ENCODE measurements at regions not wholly inside any gene's neighbourhood (a gene's known extent, or its start where the extent isn't known, plus 50 kb on each side); places are given as distances from the start of the nearest gene placed in this dataset.

DNA sequence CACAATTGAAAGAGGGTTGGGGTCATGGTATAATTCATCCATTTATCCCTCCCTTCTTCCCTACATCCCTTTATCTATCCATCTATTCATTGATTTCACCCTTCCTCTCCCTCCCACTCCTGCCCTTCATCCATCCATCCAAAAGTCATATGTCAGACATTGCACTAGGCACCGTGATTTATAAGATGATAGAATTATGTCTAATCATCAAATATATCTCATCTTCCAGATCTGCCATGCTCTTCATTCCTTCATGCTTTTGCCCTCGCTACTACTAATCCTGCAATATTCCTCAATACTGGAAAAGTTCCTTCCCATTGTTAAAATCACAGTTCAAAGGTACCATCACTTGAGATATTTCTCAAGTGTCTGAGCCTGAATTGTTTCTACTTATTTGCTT lies 335.2 kb upstream of the CDH11 start:
- TF ChIP-seq, protein P1, sequence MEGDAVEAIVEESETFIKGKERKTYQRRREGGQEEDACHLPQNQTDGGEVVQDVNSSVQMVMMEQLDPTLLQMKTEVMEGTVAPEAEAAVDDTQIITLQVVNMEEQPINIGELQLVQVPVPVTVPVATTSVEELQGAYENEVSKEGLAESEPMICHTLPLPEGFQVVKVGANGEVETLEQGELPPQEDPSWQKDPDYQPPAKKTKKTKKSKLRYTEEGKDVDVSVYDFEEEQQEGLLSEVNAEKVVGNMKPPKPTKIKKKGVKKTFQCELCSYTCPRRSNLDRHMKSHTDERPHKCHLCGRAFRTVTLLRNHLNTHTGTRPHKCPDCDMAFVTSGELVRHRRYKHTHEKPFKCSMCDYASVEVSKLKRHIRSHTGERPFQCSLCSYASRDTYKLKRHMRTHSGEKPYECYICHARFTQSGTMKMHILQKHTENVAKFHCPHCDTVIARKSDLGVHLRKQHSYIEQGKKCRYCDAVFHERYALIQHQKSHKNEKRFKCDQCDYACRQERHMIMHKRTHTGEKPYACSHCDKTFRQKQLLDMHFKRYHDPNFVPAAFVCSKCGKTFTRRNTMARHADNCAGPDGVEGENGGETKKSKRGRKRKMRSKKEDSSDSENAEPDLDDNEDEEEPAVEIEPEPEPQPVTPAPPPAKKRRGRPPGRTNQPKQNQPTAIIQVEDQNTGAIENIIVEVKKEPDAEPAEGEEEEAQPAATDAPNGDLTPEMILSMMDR (IDR thresholded peaks at IDR 0.05) = no peak

DNA sequence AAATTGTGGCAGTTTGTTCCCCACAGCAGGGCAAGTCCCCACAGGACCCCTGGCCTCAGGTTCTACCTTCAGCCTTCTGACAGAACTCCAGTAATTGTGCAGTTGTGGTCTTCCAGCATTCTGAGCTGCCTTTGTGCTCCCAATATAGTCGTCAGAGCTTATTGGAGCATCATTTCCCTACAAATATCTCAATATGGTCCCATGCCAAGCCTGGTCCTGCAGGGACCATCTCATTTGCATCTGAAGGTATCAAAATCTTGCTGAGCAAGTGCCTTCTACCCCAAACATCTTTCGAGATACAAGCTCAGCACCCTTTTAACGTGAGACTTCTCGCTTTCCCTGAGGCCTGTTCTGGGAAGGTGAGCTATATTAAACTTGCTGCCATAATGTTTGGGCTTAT lies 333.9 kb upstream of the CDH11 start:
- TF ChIP-seq, protein P1 (IDR thresholded peaks at IDR 0.05) = no peak

DNA sequence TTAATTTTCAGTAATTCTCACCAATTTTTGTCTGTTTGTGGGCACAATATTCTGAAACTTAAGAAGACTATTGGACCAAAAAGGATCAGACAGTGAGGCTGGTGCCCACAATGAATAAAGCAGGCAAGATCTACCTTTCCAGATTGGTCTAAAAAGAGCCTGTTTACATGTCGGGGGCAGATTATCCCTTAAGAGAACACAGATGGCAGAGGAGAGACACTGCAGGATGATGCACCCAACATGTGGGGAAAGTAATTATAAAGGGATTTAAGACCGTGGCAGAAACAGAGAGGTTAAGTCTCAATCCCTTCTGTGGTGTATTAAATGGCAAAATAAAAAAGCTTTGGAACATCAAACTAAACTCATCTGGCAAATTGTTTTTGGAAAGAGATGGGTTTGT lies 331.8 kb upstream of the CDH11 start:
- TF ChIP-seq, protein P1 (IDR thresholded peaks at IDR 0.05) = no peak

DNA sequence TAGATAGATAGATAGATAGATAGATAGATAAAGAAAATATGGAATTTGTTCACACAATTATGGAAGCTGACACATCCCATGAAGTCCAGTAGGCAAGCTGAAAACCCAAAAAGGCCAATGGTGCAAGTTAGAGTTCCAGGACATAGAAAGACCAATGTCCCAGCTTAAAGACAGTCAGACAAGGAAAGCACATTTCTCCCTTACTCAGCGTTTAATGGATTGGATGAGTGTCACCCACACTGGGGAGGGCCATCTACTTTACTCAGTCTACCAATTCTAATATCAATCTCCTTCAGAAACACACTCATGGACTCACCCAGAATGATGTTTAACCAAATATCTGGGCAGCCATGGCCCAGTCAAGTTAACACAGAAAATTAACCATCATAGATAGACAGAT lies 327.7 kb upstream of the CDH11 start:
- TF ChIP-seq, protein P1 (IDR thresholded peaks at IDR 0.05) = no peak

DNA sequence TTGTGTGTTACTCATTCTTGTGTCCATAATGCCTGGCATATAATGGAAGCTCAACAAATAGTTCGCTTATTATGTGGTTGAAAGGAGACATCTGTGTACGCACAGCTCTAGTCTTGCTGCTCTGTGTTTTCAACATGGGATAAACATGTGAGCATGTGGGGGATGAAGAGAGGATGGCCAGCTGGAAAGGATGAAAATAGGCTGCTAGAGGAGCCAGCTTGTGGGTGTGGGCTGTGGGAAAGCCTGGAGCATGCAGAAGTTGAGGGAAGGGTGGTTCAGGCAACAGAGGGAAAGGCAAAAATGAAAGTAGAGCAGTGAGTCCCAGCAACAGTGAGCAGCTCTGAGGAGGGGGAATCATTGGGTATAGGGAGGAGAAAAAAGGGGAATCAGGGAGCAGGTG lies 324.6 kb upstream of the CDH11 start:
- TF ChIP-seq, protein P1 (IDR thresholded peaks at IDR 0.05) = no peak

DNA sequence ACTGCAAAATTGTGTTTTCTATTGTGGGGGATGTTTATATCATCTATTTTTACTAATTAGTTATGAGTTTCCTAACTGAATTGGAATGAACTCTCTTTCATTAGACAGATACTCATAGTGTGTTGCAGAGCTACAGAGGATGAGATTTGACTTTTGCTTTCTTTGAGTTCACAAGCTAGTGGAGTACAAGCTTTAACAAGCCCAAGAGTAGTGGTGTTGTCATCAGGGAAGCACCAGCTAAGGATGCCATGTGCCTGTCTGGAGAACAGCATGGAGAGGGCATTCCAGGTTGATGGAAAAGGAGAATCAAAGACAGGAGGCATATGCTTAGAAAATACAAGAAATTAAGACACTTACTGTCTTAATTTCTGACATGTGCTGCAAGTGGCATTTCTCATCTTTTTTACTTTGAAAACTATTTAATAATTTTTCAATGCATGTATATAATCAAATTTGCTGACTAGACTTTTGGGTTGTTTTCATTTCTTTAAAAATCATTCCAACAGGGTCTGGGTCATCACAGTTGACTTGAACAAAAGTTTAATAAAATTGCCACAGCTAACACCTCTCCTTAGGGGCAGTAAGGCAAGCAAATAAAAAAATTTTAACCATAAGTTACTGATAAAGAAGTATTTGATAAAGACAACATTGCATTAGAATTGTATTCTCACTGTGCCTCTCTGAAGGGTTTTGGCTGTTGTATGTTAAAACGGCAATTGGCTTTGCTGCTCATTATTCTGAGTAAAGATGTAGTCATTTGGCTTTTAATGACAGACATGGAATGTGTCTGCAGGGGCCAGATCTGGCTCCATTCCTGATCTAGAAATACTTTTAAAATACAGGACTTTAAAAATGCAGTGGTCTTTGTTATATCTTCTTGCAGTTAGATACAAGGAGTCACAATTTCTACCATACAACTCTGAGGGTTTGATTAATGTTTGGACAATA lies 323.7 kb upstream of the CDH11 start:
- TF ChIP-seq, protein P1 (IDR thresholded peaks at IDR 0.05) = no peak

DNA sequence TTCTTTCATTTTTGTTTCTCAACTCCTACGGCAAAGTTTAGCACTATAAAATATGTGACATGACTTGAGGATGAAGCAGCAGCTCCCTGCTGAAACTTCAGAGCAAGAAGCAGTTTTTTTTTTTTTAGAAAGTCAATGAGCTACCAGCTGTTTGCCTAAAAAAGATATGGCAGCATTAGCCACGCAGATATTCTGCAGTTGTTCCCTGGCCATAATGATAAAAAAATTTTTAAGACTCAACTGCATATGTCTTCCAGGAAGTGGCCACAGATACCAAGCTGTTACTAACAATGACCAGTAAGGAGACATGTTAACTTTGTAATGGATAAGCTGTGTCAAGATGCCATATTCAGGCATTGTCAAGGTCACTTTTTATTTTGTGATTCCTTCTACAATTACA lies 319.6 kb upstream of the CDH11 start:
- TF ChIP-seq, protein P1 (IDR thresholded peaks at IDR 0.05) = no peak
